GM10266 (cell line): ENCODE measurements at regions not wholly inside any gene's neighbourhood (a gene's known extent, or its start where the extent isn't known, plus 50 kb on each side); places are given as distances from the start of the nearest gene placed in this dataset.
"Not testable (repeated sequence)": the region's sequence is repeated elsewhere in the genome, so short reads cannot be mapped to it uniquely, and the experiment has no call there.

Experiments
- DNase-seq: peaks from one replicate; pipeline ENCODE4 v3.0.0; 2012; ENCODE audit errors: extremely low spot score
- CTCF ChIP-seq: IDR thresholded peaks from 2 replicates; pipeline ENCODE4 v1.5.1; 2012; ENCODE audit warnings: mild to moderate bottlenecking, low read depth; ENCODE audit not compliant: control insufficient read depth, insufficient read depth; ENCODE audit errors: missing control alignments

- no peak for DNase-seq
- TF ChIP-seq CTCF, result no peak
Measured at GRCh38 chrX:15033917-15034316, 160.7 kb downstream of the MOSPD2 start.

DNA sequence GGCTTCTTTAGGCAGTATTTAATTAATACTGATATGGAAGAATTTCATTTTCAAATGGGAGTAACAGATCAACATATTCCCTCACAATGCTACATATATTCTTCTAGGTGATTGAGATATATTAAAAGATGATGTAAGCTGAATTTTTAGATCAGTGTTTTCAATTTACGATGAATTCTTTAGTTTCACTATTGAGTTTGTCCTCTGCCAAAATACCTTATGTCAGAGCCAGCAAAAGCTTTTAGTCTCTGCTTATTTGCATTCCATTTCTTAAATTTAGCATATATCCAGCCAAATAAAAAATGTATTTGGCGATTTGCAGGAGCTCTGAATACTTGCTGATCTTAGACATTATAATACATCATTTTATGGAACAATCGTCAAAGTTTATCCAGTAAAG lies 144.3 kb downstream of the MOSPD2 start:
- DNase-seq, result no peak
- TF ChIP-seq CTCF, result no peak

- DNase-seq, result no peak
- TF ChIP-seq CTCF, result no peak
Measured at GRCh38 chrX:15016051-15016450, 142.8 kb downstream of the MOSPD2 start.

DNA sequence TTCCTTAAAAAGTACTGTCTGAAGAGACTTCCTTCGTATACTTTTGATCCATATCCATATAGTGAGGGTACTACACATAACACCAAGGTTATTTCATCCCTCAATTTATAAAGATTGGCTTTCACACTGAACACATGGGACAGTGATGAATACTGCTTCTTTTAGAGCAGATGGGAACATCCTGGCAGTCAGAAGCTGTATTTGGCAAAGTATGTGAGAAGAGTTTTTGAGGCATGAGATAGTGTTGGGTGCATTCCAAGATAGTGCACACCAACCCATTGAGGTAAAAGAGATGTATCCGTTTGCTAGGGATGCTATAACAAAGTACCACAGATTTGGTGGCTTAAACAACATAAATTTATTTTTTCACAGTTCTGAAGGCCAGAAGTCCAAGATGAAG lies 141.1 kb downstream of the MOSPD2 start:
- no peak for DNase-seq

GRCh38 chrX:15013461-15013860 lies 140.2 kb downstream of the MOSPD2 start:
- no peak for TF ChIP-seq CTCF
- DNase-seq, result no peak

More for the DNA sequence above, 141.1 kb downstream of the MOSPD2 start:
- TF ChIP-seq CTCF, result no peak

- no peak for TF ChIP-seq CTCF
- DNase-seq, result no peak
Measured at GRCh38 chrX:14997271-14997670, 124.0 kb downstream of the MOSPD2 start.

DNA sequence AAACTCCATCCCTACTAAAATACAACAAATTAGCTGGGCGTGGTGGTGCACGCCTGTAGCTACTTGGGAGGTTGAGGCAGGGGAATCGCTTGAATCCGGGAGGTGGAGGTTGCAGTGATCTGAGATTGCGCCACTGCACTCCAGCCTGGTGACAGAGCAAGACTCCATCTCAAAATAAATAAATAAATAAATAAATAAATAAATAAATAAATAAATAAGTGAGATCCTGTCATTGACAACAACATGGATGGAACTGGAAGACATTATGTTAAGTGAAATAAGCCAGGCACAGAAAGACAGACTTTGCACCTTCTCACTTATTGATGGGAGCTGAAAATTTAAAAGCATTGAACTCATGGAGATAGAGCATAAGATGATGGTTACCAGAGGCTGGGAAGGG lies 111.2 kb downstream of the MOSPD2 start:
- not testable (repeated sequence) for DNase-seq
